ES-I3 (cell line): ENCODE measurements at regions not wholly inside any gene's neighbourhood (a gene's known extent, or its start where the extent isn't known, plus 50 kb on each side); places are given as distances from the start of the nearest gene placed in this dataset.
"Not testable (repeated sequence)": the region's sequence is repeated elsewhere in the genome, so short reads cannot be mapped to it uniquely, and the experiment has no call there.

Experiments used
- H3K36me3 ChIP-seq: 2 replicates; pipeline ENCODE4 v1.6.1; 2013; ENCODE audit warnings: mild to moderate bottlenecking, low read length, control low read depth, moderate library complexity; ENCODE audit not compliant: insufficient read depth
- H3K4me1 ChIP-seq: 2 replicates; pipeline ENCODE4 v1.6.1; 2013; ENCODE audit warnings: mild to moderate bottlenecking, control low read depth, low read length; ENCODE audit not compliant: insufficient read depth
- H3K9ac ChIP-seq: 2 replicates; pipeline ENCODE4 v1.6.1; 2013; ENCODE audit warnings: low read depth, mild to moderate bottlenecking, low read length, moderate library complexity
- H3K9me3 ChIP-seq: 2 replicates; pipeline ENCODE4 v1.6.1; 2013; ENCODE audit warnings: mild to moderate bottlenecking, low read length, moderate library complexity; ENCODE audit not compliant: control insufficient read depth, insufficient read depth

DNA sequence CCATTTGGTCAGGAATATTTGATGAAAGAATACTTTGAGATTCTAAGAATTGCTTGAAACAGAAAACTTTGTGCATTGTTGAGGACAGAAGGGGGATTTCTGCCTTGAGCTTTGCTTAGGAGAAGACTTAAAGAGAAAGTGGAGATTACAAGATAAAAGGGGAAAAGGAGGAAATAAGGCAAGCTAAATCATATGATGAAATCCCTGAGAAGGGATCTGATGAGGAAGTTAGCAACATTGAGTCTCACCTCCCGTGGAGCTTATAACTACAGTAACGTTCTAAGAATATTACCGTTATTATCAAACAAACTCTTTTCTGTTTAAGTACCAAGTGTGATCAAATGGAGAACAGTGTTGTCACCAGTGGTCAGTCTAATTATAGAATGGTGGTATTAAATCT lies 414.7 kb upstream of the NAALADL2 start:
- Histone ChIP-seq H3K4me1 (peaks cover 7% of the 10 kb centered on the region; the same call in 1 of the 2 replicates), H3K36me3 (no peaks in the 10 kb centered on the region), H3K9me3 (peaks cover 7% of the 10 kb centered on the region; the same call in 1 of the 2 replicates), H3K9ac (no peak overlapping the region)

DNA sequence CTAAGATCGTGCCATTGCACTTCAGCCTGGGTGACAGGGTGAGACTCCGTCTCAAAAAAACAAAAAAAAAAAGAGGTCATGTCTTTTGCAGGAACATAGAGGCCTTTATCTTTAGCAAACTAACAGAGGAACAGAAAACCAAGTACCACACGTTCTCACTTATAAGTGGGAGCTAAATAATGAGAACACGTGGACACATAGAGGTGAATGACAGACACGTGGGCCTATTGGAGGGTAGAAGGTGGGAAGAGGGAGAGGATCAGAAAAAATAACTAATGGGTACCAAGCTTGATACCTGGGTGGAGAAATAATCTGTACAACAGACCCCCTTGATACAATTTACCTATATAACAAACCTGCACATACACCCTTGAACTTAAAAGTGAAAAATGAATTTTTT lies 401.4 kb upstream of the NAALADL2 start:
- Histone ChIP-seq H3K36me3 (no peaks in the 10 kb centered on the region), H3K9ac (no peak overlapping the region), H3K9me3 (peaks cover 3% of the 10 kb centered on the region; the same call in 1 of the 2 replicates), H3K4me1 (peaks cover 7% of the 10 kb centered on the region; the same call in 1 of the 2 replicates)

- H3K9me3 ChIP-seq = no peaks in the 10 kb centered on the region; the same call in 1 of the 2 replicates
- H3K36me3 ChIP-seq = no peaks in the 10 kb centered on the region
- H3K4me1 ChIP-seq = peaks cover 12% of the 10 kb centered on the region; the same call in 1 of the 2 replicates
- no peak overlapping the region for H3K9ac ChIP-seq
Observed at GRCh38 chr3:174460831-174461230, 398.3 kb upstream of the NAALADL2 start.

GRCh38 chr3:174462916-174463315 lies 396.2 kb upstream of the NAALADL2 start:
- peaks cover 14% of the 10 kb centered on the region; the same call in 1 of the 2 replicates for H3K4me1 ChIP-seq

DNA sequence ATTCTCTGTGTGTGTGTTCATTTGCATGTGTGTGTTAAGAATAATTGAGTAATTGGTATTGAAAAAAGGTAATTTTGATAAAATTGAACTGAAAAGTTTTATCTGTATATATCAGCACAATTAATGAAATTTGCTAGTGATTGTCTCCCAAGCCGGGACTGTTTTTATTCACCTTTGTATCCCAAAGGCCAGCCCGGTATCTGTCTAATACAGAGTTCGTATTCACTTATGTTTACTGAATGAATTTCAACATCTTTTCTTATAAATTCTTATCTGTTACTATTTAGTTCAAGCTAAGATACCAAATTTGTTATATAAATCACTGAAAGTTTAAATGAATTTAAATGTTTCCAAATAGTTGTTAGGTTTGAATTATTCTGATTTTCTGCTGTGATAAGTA lies 394.0 kb upstream of the NAALADL2 start:
- Histone ChIP-seq H3K9ac (no peak overlapping the region), H3K9me3 (no peaks in the 10 kb centered on the region), H3K4me1 (peaks cover 14% of the 10 kb centered on the region; the same call in 1 of the 2 replicates), H3K36me3 (no peaks in the 10 kb centered on the region)

More at GRCh38 chr3:174462916-174463315, 396.2 kb upstream of the NAALADL2 start:
- Histone ChIP-seq H3K9me3 (no peaks in the 10 kb centered on the region), H3K9ac (no peak overlapping the region), H3K36me3 (no peaks in the 10 kb centered on the region)

- no peaks in the 10 kb centered on the region for H3K9me3 ChIP-seq
- peaks cover 9% of the 10 kb centered on the region; the same call in 1 of the 2 replicates for H3K4me1 ChIP-seq
- no peaks in the 10 kb centered on the region for H3K36me3 ChIP-seq
- no peak overlapping the region for H3K9ac ChIP-seq
Observed at GRCh38 chr3:174466471-174467054, 392.6 kb upstream of the NAALADL2 start.

DNA sequence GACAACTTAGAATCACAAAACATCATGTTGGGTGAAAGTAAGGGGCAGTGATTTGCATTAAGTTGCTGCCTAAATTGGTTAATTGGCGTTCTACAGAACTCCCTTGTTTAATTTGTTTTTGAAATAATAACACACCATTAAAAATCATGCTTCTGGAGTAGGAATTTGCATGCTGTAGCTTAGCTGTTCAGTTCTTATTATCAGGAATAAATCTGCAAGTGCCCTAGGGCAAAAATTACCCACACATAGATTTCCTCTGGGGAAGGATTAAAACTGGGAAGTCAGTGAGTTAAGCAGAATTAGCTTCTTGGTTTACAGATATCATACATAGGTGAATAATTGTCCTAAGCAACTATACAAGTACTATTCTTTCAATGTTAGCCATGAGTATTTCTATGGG lies 381.6 kb upstream of the NAALADL2 start:
- H3K9ac ChIP-seq = no peak overlapping the region
- H3K4me1 ChIP-seq = no peaks in the 10 kb centered on the region
- no peaks in the 10 kb centered on the region for H3K9me3 ChIP-seq
- no peaks in the 10 kb centered on the region for H3K36me3 ChIP-seq

DNA sequence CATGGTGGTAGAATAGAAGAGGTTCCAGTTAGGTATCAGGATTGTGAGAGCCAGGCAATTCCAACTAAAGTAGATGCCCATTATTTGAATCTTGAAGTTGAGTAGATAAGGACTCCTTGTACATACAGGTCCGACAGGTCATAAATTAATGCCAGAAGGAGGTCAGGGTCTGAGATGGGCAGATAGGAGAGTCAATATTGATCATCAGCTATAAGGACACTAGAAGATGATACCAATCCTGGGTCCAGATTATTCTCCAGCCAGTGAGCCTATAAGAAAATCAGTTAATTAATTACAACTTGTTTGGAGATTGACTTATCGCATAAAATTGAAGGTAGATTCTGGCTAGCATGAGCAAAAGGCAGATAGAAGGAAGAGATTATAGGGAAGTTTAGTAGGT lies 378.4 kb upstream of the NAALADL2 start:
- H3K9ac ChIP-seq = no peak overlapping the region
- H3K4me1 ChIP-seq = no peaks in the 10 kb centered on the region
- no peaks in the 10 kb centered on the region for H3K9me3 ChIP-seq
- no peaks in the 10 kb centered on the region for H3K36me3 ChIP-seq

DNA sequence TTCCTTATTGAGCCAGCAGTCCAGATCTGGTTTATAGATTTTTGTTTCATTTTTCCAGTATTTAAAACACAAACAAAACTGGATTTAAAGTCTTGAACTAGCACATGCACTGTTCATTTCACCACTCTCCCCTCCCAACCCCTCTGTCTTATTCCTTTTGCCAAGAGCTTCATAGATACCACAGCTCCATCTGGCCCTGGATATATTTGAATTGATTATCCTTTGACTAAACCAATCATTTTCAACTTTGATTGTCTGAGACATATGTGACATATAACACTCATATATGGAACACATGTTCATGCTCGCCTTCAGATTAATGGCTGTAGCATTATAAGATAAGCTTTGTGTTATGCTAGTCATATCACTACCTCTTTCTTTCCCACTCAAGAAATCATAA lies 376.6 kb upstream of the NAALADL2 start:
- no peaks in the 10 kb centered on the region for H3K9me3 ChIP-seq
- H3K4me1 ChIP-seq = no peaks in the 10 kb centered on the region
- H3K36me3 ChIP-seq = no peaks in the 10 kb centered on the region
- H3K9ac ChIP-seq = no peak overlapping the region

DNA sequence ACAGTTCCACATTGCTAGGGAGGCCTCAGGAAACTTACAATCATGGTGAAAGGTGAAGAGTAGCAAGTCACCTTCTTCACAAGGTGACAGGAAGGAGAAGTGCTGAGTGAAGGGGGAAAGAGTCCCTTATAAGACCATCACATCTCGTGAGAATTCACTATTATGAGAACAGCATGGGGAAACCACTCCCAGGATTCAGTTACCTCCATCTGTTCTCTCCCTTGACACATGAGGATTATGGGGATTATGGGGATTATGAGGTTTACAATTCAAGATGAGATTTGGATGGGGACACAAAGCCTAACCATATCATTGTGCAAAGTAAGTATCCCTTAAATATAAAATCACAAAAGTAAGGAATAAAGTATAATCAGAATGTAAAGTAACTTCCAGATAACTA lies 375.9 kb upstream of the NAALADL2 start:
- H3K9ac ChIP-seq = no peak overlapping the region
- no peaks in the 10 kb centered on the region for H3K36me3 ChIP-seq
- H3K4me1 ChIP-seq = no peaks in the 10 kb centered on the region
- no peaks in the 10 kb centered on the region for H3K9me3 ChIP-seq

GRCh38 chr3:174483856-174484255 lies 375.3 kb upstream of the NAALADL2 start:
- not testable (repeated sequence) for H3K36me3 ChIP-seq, H3K9me3 ChIP-seq, H3K4me1 ChIP-seq, H3K9ac ChIP-seq

GRCh38 chr3:174488527-174488926 lies 370.6 kb upstream of the NAALADL2 start:
- Histone ChIP-seq H3K36me3 (no peaks in the 10 kb centered on the region), H3K9ac (no peak overlapping the region), H3K4me1 (no peaks in the 10 kb centered on the region), H3K9me3 (no peaks in the 10 kb centered on the region; the same call in 1 of the 2 replicates)

DNA sequence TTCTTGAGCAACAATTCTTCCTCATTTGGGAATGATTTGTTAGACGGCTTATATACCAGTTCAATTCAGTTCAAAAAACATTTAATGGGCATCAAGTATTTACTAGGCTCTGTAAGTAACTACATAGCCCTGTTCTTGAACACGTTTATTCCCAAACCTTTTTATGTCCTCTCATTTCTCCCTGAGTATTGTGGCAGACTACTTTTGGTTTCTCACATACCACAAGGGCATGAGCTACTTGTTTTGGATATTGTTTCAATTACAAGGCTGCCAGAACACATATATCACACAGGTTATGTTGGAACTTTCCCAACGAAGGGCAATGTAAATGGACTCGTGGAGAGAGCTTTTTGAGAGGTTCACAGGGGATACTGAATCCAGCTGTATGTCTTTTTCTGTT lies 363.8 kb upstream of the NAALADL2 start:
- Histone ChIP-seq H3K4me1 (peaks cover 6% of the 10 kb centered on the region; the same call in 1 of the 2 replicates), H3K36me3 (no peaks in the 10 kb centered on the region), H3K9me3 (no peaks in the 10 kb centered on the region), H3K9ac (no peak overlapping the region)

DNA sequence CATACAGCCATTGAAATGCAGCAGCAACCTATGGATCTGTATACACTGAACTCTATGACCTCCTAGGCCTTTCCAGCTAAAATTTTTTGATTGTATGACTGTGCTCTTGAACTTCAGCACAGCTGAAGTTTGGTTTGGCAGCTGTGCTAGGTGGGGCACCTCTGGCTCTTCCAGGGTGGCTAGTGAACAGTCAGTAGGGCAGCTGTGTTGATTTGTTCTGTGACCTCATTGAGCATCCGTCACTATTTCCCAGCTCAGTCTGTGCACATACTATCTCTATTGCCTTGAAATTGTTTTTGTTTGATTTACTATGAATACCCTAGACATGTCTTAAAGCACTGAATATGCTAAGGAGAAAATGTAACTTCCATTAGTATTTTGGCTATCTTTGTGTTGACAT lies 363.2 kb upstream of the NAALADL2 start:
- H3K9ac ChIP-seq = no peak overlapping the region
- H3K36me3 ChIP-seq = no peaks in the 10 kb centered on the region
- no peaks in the 10 kb centered on the region for H3K9me3 ChIP-seq
- H3K4me1 ChIP-seq = peaks cover 6% of the 10 kb centered on the region; the same call in 1 of the 2 replicates

DNA sequence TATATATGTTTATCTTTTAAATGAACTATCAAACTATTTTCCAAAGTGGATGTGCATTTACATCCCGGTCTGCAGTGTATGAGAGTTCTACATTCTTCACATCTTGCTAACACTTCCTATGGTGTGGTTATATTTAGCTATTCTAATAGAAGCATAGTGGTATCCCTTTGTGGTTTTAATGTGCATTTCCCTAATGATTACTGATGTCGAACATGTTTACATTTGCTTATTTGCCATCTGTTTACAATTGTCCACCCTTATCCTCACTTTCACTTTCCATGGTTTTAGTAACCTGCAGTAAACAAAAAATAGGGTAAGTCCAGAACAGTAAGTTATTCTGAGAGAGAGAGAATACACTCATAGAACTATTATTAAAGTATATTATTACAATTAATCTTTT lies 360.5 kb upstream of the NAALADL2 start:
- Histone ChIP-seq H3K36me3 (no peaks in the 10 kb centered on the region), H3K4me1 (peaks cover 6% of the 10 kb centered on the region; the same call in 1 of the 2 replicates), H3K9me3 (no peaks in the 10 kb centered on the region), H3K9ac (no peak overlapping the region)
